Activated naive CD8-positive, alpha-beta T cell treated with anti-CD3 and anti-CD28 coated beads, Interleukin-2, amount 50 U/mL, for 16 hours (primary cell): ENCODE measurements at regions not wholly inside any gene's neighbourhood (a gene's known extent, or its start where the extent isn't known, plus 50 kb on each side); places are given as distances from the start of the nearest gene placed in this dataset.

Experiments used
- DNase-seq: peaks from one replicate; pipeline ENCODE4 v3.0.0-alpha.2; 2020; ENCODE audit warnings: low read depth, low spot score

- DNase-seq = no peak
These were observed 268.3 kb downstream of the GALR1 start for GRCh38 chr18:77517901-77518300.

GRCh38 chr18:77520767-77521166 is 271.1 kb downstream of the GALR1 start:
- no peak for DNase-seq

GRCh38 chr18:77522051-77522675 is 272.5 kb downstream of the GALR1 start:
- no peak for DNase-seq

GRCh38 chr18:77524909-77525308 is 275.3 kb downstream of the GALR1 start:
- no peak for DNase-seq

- DNase-seq = no peak
These were observed 277.3 kb downstream of the GALR1 start for GRCh38 chr18:77526962-77527361.

GRCh38 chr18:77528872-77529271 is 279.2 kb downstream of the GALR1 start:
- no peak for DNase-seq

- no peak for DNase-seq
These were observed 280.0 kb downstream of the GALR1 start for GRCh38 chr18:77529492-77530176.

- no peak for DNase-seq
These were observed 281.1 kb downstream of the GALR1 start for GRCh38 chr18:77530732-77531131.

- DNase-seq = no peak
These were observed 290.2 kb downstream of the GALR1 start for GRCh38 chr18:77539860-77540259.

- no peak for DNase-seq
These were observed 295.1 kb downstream of the GALR1 start for GRCh38 chr18:77544792-77545191.

GRCh38 chr18:77547757-77548156 is 298.1 kb downstream of the GALR1 start:
- DNase-seq = no peak

GRCh38 chr18:77548790-77549420 is 299.3 kb downstream of the GALR1 start:
- DNase-seq = no peak

- DNase-seq = no peak
These were observed 301.0 kb downstream of the GALR1 start for GRCh38 chr18:77550625-77551024.

GRCh38 chr18:77551055-77551454 is 301.4 kb downstream of the GALR1 start:
- no peak for DNase-seq

GRCh38 chr18:77552945-77553344 is 303.3 kb downstream of the GALR1 start:
- DNase-seq = no peak

- no peak for DNase-seq
These were observed 304.4 kb downstream of the GALR1 start for GRCh38 chr18:77554061-77554460.

- no peak for DNase-seq
These were observed 307.5 kb downstream of the GALR1 start for GRCh38 chr18:77557046-77557587.

- DNase-seq = no peak
These were observed 309.7 kb downstream of the GALR1 start for GRCh38 chr18:77559274-77559910.

GRCh38 chr18:77560341-77560992 is 310.8 kb downstream of the GALR1 start:
- no peak for DNase-seq

GRCh38 chr18:77566604-77567003 is 317.0 kb downstream of the GALR1 start:
- DNase-seq = no peak

- DNase-seq = no peak
These were observed 317.6 kb downstream of the GALR1 start for GRCh38 chr18:77567205-77567604.

- no peak for DNase-seq
These were observed 322.1 kb downstream of the GALR1 start for GRCh38 chr18:77571743-77572142.
